Thoracic aorta (tissue), 2 donors: ENCODE measurements at regions not wholly inside any gene's neighbourhood (a gene's known extent, or its start where the extent isn't known, plus 50 kb on each side); places are given as distances from the start of the nearest gene placed in this dataset.
"Not testable (repeated sequence)": the region's sequence is repeated elsewhere in the genome, so short reads cannot be mapped to it uniquely, and the experiment has no call there.

Experiments
- ATAC-seq: fragments of 150-250 bp; one replicate; pipeline ENCODE4 v1.8.0; 2017; ENCODE audit warnings: low read depth; ENCODE audit not compliant: insufficient number of reproducible peaks, low FRiP score
- DNase-seq: peaks from one replicate; pipeline ENCODE4 v3.0.0-alpha.2; 2020; ENCODE audit warnings: low spot score
- H3K27ac ChIP-seq, 2 donors: fragments of 200-600 bp; sonication (generic); 1 replicate in 1 of 2; 2 replicates in 1 of 2; pipeline ENCODE4 v1.5.1; 2016; ENCODE audit warnings: mild to moderate bottlenecking in 2 of 2, moderate library complexity in 2 of 2
- H3K27me3 ChIP-seq: fragments of 200-600 bp; sonication (generic); replicated peaks from 2 replicates; pipeline ENCODE4 v1.6.0; 2016; ENCODE audit warnings: mild to moderate bottlenecking; ENCODE audit not compliant: insufficient read depth
- H3K36me3 ChIP-seq: fragments of 200-600 bp; sonication (generic); one replicate; pipeline ENCODE4 v1.5.1; 2016
- H3K4me1 ChIP-seq, 2 donors: fragments of 200-600 bp; sonication (generic); 1 replicate in 1 of 2; 2 replicates in 1 of 2; pipeline versions ENCODE4 v1.5.1 to v1.6.0; 2016; ENCODE audit warnings: low read depth in 2 of 2, mild to moderate bottlenecking in 1 of 2; ENCODE audit not compliant: control insufficient read depth in 1 of 2
- H3K4me3 ChIP-seq: fragments of 200-600 bp; sonication (generic); 2 replicates; pipeline ENCODE4 v1.5.1; 2016; ENCODE audit warnings: mild to moderate bottlenecking
- H3K9me3 ChIP-seq: fragments of 200-600 bp; sonication (generic); 2 replicates; pipeline ENCODE4 v1.5.1; 2016
- TF ChIP-seq, protein P1 (sequence below): fragments of 200-600 bp; sonication (generic); IDR thresholded peaks from one replicate; pipeline ENCODE4 v1.5.1; 2019; ENCODE audit warnings: antibody characterized with exemption

DNA sequence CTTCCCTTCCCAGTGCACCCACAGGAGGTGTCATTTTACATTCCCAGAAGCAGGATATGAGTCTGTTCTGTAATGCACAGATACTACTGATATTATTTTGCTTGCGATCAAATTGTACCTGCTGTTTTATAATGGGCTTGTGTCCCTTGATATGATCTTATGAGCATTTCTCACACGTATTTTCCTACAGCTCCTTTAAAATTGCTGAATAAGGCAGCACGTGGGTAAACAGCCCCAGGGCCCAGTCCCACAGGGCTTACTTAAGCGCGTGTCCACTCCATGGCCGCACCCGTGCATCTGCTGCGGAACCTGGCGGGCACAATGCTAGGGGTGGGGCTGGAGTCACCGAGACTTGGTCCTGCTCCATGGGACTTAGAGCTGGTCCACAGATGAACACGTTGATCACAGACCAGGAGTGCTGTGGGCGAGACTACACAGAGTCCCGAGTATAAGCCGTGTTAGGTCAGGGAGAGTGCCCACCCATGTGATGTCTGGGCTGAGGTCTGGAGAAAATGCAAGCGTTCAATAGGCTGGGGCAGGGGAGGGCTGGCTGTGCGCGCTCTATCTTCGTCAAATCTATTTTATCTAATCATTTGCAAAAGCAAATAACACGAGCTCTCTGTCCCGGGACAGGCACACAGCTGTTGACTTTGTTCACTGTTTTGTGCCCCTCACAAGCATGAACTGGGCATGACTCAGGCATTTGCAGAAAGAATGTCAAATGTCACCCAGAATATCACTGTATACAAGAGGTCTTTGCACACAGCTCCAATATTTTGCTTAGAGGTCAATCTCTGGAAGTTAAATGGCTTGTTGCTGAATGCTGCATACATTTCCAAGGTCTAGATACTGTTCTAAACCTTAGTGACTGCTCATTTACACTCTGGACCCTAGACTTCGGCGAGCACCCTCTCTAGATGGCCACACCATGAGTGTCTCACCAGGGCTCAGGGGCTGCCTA lies 119.3 kb downstream of the CRYAA start:
- H3K36me3 ChIP-seq = no peaks in the 10 kb centered on the region
- no peak overlapping the region for H3K27ac ChIP-seq
- H3K9me3 ChIP-seq = no peaks in the 10 kb centered on the region
- no peaks in the 10 kb centered on the region for H3K4me1 ChIP-seq
- H3K27me3 ChIP-seq = no peaks in the 10 kb centered on the region
- no peak overlapping the region for H3K4me3 ChIP-seq
- no peak for DNase-seq
- ATAC-seq = no peak
- TF ChIP-seq, protein P1, sequence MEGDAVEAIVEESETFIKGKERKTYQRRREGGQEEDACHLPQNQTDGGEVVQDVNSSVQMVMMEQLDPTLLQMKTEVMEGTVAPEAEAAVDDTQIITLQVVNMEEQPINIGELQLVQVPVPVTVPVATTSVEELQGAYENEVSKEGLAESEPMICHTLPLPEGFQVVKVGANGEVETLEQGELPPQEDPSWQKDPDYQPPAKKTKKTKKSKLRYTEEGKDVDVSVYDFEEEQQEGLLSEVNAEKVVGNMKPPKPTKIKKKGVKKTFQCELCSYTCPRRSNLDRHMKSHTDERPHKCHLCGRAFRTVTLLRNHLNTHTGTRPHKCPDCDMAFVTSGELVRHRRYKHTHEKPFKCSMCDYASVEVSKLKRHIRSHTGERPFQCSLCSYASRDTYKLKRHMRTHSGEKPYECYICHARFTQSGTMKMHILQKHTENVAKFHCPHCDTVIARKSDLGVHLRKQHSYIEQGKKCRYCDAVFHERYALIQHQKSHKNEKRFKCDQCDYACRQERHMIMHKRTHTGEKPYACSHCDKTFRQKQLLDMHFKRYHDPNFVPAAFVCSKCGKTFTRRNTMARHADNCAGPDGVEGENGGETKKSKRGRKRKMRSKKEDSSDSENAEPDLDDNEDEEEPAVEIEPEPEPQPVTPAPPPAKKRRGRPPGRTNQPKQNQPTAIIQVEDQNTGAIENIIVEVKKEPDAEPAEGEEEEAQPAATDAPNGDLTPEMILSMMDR = no peak

GRCh38 chr21:43287111-43287760 lies 118.4 kb downstream of the CRYAA start:
- no peak overlapping the region for H3K27ac ChIP-seq
- H3K4me1 ChIP-seq = no peaks in the 10 kb centered on the region
- ATAC-seq = no peak
- no peaks in the 10 kb centered on the region for H3K36me3 ChIP-seq
- no peak for DNase-seq
- H3K27me3 ChIP-seq = no peaks in the 10 kb centered on the region
- no peaks in the 10 kb centered on the region for H3K9me3 ChIP-seq
- TF ChIP-seq, protein P1 = no peak
- H3K4me3 ChIP-seq = no peak overlapping the region

- no peak overlapping the region for H3K27ac ChIP-seq
- H3K9me3 ChIP-seq = no peaks in the 10 kb centered on the region
- no peaks in the 10 kb centered on the region for H3K27me3 ChIP-seq
- H3K4me3 ChIP-seq = no peak overlapping the region
- H3K36me3 ChIP-seq = no peaks in the 10 kb centered on the region
- no peaks in the 10 kb centered on the region for H3K4me1 ChIP-seq
- no peak for DNase-seq
- TF ChIP-seq, protein P1 = no peak
- no peak for ATAC-seq
Measured at GRCh38 chr21:43286196-43286595, 117.4 kb downstream of the CRYAA start.

DNA sequence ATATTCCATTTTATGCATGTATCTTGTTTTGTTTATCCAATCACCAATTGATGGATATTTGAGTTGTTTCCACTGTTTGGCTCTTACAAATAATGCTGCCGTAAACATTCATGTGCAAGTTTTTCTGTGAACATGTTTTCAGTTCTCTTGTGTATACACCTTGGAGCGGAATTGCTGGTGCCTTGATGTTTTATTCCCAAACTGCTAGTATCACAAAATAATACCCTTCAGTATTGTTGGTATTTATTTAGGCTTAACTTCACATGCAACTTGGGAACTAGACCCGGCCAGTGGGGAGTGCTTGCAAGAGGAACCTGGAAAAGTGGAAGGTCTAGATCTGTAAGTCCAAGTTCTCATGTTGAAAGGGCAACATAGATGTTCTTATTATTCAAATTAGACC lies 115.9 kb downstream of the CRYAA start:
- Histone ChIP-seq H3K36me3 (no peaks in the 10 kb centered on the region), H3K27ac (no peak overlapping the region), H3K27me3 (no peaks in the 10 kb centered on the region), H3K4me1 (no peaks in the 10 kb centered on the region), H3K4me3 (no peak overlapping the region), H3K9me3 (no peaks in the 10 kb centered on the region)
- TF ChIP-seq, protein P1 = no peak
- DNase-seq (no peak), ATAC-seq (no peak)

DNA sequence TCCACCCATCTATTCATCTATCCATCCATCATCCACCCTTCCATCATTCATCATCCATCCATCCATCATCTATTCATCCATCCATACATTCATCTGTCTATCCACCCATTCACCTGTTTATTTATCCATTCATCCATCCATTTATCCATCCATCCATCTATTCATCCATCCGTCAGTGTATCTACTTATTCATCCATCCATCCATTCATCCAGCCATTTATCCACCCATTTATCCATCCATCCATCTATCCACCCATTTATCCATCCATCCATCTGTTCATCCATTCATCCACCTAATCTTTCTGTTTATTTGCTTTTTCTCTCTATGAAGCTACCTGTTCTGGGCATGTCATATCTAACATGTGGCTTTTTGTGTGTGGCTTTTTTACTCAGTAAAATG lies 115.4 kb downstream of the CRYAA start:
- Histone ChIP-seq H3K4me3 (no peak overlapping the region), H3K9me3 (no peaks in the 10 kb centered on the region), H3K27me3 (no peaks in the 10 kb centered on the region), H3K27ac (no peak overlapping the region), H3K4me1 (no peaks in the 10 kb centered on the region), H3K36me3 (no peaks in the 10 kb centered on the region)
- no peak for ATAC-seq
- TF ChIP-seq, protein P1 = no peak
- DNase-seq = no peak

DNA sequence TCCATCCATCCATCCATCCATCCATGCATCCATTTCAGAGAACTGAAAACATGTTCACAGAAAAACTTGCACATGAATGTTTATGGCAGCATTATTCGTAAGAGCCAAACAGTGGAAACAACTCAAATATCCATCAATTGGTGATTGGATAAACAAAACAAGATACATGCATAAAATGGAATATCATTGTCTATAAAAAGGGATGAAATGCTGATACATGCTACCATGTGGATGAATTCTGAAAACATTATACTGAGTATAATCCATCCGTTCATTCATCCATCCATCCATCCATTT lies 115.1 kb downstream of the CRYAA start:
- H3K27ac ChIP-seq, H3K4me3 ChIP-seq, H3K9me3 ChIP-seq, ATAC-seq, DNase-seq, H3K4me1 ChIP-seq, H3K27me3 ChIP-seq, H3K36me3 ChIP-seq: not testable (repeated sequence)
